ENCODE measurements at regions not wholly inside any gene's neighbourhood (a gene's known extent, or its start where the extent isn't known, plus 50 kb on each side); places are given as distances from the start of the nearest gene placed in this dataset.

DNA sequence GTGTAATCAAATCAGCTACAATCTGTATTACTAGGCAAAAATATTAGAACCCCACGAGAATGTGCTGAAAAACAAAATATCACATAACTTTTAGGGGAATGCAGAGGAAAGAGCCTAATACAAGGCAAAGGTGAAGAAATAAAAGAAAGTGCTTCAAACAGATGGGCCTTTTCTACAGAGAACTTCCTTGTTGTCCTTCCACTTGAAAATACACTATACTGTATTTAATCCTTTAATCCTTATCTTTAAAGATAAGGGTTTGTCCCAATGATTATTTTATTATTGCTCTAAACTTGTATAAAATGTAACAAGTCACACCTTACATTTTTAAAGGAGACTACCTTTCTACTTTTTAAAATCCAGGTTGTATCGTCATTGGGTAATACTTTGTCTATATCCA is 296.5 kb downstream of the NDFIP2 start:
- TF ChIP-seq, protein P1, sequence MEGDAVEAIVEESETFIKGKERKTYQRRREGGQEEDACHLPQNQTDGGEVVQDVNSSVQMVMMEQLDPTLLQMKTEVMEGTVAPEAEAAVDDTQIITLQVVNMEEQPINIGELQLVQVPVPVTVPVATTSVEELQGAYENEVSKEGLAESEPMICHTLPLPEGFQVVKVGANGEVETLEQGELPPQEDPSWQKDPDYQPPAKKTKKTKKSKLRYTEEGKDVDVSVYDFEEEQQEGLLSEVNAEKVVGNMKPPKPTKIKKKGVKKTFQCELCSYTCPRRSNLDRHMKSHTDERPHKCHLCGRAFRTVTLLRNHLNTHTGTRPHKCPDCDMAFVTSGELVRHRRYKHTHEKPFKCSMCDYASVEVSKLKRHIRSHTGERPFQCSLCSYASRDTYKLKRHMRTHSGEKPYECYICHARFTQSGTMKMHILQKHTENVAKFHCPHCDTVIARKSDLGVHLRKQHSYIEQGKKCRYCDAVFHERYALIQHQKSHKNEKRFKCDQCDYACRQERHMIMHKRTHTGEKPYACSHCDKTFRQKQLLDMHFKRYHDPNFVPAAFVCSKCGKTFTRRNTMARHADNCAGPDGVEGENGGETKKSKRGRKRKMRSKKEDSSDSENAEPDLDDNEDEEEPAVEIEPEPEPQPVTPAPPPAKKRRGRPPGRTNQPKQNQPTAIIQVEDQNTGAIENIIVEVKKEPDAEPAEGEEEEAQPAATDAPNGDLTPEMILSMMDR (conservative IDR thresholded peaks at IDR 0.05; ENCODE audit: low read depth, low read length) = no peak
- no peak for TF ChIP-seq EZH2 (IDR thresholded peaks at IDR 0.05; ENCODE audit: borderline replicate concordance, low read depth, low read length, poor library complexity, severe bottlenecking)
